NCI-H748 (cell line): ENCODE measurements at regions not wholly inside any gene's neighbourhood (a gene's known extent, or its start where the extent isn't known, plus 50 kb on each side); places are given as distances from the start of the nearest gene placed in this dataset.

Source experiments
- DNase-seq: peaks from one replicate; lab custom pipeline; 2025; ENCODE audit not compliant: unreplicated experiment; lab: John Stamatoyannopoulos, UW

- DNase-seq = no peak
These were observed 235.0 kb downstream of the MATN1 start for GRCh38 chr1:30488324-30488913.

DNA sequence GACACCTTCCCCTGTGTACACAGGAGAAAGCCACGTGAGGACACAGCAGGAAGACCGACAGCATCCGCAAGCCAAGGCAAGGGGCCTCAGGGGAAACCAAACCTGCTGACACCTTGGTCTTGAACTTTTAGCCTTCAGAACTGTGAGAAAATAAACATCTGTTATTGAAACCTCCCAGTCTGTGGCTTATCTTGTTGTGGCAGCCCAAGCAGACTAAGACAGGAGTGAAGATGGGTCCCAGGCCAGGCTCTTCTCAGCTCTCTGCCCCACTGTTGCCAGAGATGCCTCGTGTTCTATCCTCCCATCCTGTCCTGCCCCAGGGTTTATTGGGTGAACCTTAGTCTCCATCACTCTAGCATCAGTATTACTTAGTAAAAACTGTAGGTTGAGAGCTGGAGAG, 236.3 kb downstream of the MATN1 start:
- no peak for DNase-seq

DNA sequence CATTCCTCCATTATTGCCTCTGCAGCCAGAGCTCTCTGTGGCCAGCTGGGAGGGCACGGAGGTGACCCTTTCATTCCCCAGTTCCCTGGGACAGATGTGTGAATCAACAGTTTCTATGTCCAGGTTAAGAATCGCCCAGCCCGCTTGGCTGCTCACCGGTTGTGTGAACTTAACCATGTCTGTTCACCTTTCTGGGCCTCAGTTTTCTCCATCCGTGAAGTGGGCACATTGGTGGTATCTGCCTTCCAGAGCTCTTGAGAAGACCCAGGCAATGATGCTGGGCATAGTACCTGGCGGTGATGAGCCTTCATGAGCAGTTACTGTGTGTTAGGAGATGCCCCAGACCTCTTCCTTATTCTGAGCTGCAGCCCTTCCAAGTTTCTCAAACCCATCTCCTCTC, 238.3 kb downstream of the MATN1 start:
- DNase-seq = no peak

DNA sequence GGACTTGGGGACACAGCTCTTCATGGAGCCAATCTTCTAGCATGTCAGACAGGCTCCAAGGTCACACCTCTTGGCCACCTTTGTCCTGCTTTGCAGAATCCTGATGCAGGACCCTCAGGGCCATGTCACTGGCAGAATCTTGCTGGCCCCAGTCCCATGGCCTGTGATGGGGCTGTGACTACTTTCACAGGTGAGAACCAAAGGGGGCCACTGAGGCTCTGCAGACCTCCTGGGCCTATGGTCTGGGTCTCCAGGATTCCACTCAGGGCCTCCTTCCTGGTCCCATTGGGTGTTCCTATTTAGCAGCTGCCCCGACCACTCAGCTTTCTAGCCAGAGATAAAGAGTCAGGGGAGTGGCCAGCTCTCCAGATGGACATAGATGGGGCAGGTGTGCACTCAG, 238.7 kb downstream of the MATN1 start:
- no peak for DNase-seq

- no peak for DNase-seq
These were observed 243.8 kb downstream of the MATN1 start for GRCh38 chr1:30479575-30479974.

DNA sequence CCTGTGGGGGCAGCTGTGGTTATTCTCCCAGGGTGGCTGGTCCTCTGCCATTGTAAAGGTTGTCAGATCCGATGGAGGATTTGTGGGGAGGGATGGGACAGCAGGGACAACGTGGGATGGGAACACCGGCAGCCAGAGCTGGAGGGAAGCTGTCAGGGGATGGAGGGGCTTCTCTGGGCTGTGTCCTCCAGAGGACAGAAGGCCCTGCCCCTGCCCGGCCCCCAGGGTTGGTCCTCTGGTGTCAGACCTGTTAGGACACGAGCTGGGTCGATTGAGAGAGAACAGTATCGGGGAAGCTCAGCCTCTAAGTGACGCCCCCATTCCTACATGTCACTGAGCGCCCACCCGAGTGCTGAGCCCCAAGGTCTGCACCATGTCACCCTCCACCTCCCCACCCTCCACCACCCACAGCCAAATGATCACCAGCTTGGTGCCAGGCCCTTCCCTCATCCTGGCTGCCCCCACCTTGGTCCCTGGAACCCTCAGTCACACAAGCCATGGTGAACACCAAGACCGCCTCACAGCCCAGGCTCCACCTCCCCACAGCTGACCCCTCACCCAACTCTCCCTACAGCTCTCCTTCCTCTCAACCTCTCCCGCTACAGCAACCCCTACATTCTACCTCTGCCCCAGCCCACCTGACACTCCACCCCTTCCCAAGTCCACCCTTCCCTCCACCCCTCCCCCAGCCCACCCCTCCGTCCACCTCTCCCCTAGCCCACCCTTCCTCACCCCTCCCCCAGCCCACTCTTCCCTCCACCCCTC, 244.4 kb downstream of the MATN1 start:
- DNase-seq = no peak

DNA sequence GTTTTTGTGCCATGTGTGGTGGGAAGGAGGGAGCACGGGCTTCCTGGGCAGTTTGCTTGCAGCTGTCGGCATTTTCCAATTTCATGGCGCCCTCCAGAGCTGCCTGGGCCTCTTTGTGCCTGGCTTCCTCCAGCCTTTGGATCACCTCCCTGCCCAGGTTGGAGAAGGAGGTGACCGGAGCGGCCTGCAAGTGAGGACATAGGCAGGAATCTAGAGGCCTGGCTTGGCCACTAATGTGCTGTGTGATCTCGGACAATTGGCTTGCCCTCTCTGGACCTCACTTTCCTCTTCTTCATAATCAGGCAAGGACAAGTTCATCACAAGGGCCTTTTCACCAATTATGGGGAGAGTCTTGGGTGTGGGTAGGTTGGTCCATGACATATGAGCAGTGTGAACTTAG, 245.1 kb downstream of the MATN1 start:
- no peak for DNase-seq

- DNase-seq = no peak
These were observed 245.8 kb downstream of the MATN1 start for GRCh38 chr1:30477588-30477987.

DNA sequence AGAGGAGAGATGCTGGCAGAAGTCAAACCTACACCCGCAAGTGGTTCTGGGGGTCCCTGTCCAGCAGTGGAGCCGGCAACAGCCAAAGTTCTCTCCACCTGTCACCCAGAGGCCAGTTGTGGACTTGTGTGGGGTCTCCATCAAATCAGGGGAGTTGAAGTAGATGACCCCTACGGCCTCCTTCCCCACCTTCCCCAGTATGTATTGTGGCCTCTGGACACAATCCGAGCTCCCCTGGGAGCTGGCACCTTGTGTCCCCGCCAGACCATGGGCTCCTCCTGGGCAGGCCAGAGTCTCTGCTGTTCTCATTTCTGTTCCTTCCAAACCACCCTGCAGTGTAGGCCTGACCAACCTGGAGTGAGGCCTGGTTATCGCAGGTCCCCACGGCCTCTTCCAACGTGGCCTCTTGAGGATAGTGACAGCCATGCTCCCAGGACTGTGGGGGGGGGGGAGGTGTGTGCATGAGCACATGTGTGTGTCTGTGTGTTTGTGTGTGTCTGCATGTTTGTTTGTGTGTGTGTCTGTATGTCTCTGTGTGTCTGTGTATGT, 246.4 kb downstream of the MATN1 start:
- no peak for DNase-seq

DNA sequence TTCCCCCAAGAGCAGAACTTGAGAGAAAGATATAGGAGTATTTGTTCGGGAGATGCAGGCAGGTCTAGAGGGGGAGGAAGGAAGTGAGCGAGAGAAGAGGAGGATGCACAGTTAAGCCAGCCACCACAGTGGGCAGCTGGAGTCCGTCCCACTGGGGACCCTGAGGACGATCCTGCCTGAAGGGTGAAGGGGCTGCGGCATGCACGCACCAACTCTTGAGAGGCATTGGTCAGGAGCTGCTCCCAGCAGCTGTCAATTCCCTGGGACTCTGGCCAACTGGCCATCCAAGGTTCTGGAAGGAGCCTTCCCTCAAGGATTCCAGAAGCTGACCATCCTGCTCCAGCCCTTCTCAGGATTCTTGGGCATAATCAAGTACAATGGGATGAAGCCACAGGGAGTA, 246.9 kb downstream of the MATN1 start:
- DNase-seq = no peak

- DNase-seq = no peak
These were observed 247.4 kb downstream of the MATN1 start for GRCh38 chr1:30475966-30476365.

DNA sequence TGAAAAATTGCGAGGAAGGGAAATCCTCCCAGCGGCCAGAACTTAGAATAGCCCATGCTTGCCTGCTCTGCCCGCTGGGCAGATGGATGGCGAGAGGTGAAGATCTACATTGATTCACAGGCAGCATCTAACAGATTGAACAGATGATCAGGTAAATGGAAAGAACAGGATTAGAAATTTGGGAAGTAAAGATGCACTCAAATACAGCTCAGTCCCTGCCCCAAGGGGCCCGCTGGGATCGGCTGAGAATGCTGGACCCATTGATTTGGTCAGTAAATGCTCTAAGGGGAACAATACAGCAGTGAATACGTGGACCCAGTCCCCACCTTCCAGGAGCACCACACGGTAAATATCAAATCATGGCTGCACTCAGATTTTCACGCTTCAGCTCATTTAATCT, 248.2 kb downstream of the MATN1 start:
- no peak for DNase-seq

- no peak for DNase-seq
These were observed 248.6 kb downstream of the MATN1 start for GRCh38 chr1:30474818-30475200.

- DNase-seq = no peak
These were observed 249.2 kb downstream of the MATN1 start for GRCh38 chr1:30473922-30474817.

DNA sequence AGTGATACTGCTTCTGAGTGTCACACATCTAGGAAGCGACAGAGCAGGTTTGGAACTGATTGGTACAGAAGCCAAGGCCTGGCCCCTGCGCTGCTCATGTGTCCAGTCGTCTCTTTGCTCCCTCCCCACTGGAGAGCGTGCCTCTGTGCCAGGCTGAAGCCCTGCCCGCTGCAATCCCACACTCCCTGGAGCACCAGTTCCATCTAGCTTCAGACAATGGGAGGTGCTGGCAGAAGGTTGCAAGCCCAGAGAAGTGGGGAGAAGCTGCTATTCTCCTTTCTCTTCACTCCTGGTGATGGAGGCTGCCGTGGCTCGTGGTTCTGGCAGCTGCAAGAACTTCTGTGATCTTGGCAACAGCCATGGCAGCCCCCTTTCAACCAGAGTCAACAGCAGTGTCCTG, 250.9 kb downstream of the MATN1 start:
- DNase-seq = no peak

DNA sequence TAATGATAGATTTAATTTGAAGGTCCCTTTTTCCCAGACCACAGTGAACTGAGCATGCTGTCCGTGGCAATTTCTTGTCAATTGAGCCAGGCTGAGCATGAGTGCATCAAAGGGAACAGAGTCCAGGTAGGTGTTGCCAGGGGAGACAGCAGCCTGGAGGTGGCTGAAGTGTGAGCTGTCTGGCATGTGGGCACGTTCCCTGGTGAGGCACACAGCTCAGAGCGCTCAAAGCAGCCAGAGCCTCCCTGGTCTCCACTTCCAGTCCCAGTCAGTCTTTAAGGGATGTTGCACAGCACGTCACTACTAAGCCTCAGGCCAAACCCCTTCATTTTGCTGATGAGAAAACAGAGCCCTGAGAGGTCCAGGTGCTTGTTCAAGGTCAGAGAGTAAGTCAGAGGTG, 251.4 kb downstream of the MATN1 start:
- no peak for DNase-seq

DNA sequence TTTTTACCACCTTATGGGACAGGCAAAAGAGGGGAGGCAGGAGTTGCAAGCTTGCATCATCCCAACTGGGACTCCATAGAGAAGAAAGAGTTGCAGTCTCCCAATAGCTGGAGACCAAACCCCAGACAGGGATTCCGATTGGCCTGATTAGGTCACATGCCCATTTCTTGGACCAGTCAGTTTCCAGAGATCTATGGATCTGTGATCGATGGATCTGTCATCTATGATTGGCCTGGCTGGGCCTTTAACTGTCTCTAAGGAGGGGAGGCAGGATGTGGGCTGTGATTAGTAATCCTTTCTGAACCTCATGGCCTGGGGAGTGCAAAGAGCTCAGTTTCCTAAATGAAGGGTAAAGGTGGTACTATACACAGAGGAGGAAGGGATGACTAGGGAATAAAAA, 252.1 kb downstream of the MATN1 start:
- no peak for DNase-seq

- DNase-seq = no peak
These were observed 254.0 kb downstream of the MATN1 start for GRCh38 chr1:30469426-30469825.

DNA sequence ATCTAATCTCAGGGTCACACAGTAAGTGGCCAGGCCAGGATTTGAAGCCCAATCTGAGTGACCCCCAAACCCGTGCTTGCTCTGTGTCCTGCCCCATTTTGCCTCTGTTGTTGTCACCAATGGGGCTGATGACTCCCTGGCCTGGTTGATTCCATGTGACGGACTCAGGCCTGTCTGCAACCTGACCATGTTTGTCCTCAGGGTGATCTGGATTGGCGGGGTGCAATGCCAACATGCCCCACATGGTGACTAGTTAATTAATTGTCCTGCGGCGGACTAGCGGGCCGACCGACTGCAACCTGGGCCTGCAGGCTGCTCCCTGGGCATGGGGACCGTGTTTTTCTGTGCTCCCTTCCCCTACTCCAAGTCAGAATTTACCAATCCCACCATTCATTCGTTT, 256.3 kb downstream of the MATN1 start:
- no peak for DNase-seq

- no peak for DNase-seq
These were observed 256.8 kb downstream of the MATN1 start for GRCh38 chr1:30466610-30467009.

DNA sequence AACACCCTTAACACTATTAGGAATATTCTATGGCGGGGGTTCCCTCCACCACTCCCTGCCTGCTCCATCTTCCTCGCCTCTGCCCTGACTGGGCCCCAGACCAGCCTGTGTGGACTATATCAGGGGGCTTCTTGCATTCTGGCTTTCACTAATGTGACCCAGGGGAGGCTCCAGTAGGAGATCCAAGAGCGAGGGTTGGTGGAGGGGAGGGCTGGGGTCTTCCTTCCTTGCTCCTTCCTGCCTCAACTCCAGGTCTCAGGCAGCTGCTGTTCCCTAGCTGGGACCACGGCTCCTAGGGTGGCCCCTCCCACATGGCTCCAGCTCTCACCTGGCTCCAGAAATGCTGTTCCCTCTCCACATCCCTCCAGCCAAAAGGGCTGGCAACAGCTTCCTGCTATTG, 257.4 kb downstream of the MATN1 start:
- DNase-seq = no peak

DNA sequence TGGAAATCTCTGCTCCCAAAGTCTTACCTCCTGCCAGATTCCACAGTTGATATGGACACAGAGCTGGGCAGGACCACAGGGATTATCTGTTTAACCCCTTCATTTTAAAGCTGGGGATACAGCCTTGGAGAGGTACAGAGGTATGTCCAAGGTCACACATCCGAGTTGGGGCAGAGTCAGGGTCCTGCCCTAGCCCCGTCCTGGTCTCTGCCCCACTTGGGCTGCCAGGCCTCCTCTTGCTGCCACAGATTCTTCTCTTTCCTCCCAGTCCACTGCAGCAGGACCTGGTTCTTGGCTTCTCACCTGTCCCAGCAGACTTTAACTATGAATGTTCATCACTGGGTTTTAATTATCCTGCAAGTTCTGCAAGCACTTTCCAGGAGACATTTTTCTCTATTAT, 258.3 kb downstream of the MATN1 start:
- no peak for DNase-seq
